Cardiac fibroblast (primary cell): ENCODE measurements at regions not wholly inside any gene's neighbourhood (a gene's known extent, or its start where the extent isn't known, plus 50 kb on each side); places are given as distances from the start of the nearest gene placed in this dataset.

Experiments
- DNase-seq, 2 donors: peaks; one replicate each; pipeline versions ENCODE4 v3.0.0 to v3.0.0-alpha.2; 2010; ENCODE audit warnings: low read depth in 2 of 2
- H3K4me3 ChIP-seq, 2 donors: replicated peaks in 1 of 2; 1 replicate in 1 of 2; 2 replicates in 1 of 2; pipeline ENCODE4 v1.5.1; 2011; ENCODE audit warnings: low read depth in 2 of 2, low read length in 2 of 2, mild to moderate bottlenecking in 2 of 2, moderate library complexity in 1 of 2
- CTCF ChIP-seq: IDR thresholded peaks from one replicate; pipeline ENCODE4 v1.5.1; 2011; ENCODE audit warnings: low read depth, mild to moderate bottlenecking, low read length, inconsistent platforms

GRCh38 chr16:87002717-87003413, 314.3 kb downstream of the C16orf95 start:
- no peak overlapping the region for H3K4me3 ChIP-seq
- peak; percentile 45 to 66 for DNase-seq
- TF ChIP-seq CTCF, result no peak

GRCh38 chr16:87003414-87003755, 313.8 kb downstream of the C16orf95 start:
- DNase-seq, result no peak
- no peak overlapping the region for H3K4me3 ChIP-seq
- no peak for TF ChIP-seq CTCF

GRCh38 chr16:87006021-87006420, 311.2 kb downstream of the C16orf95 start:
- TF ChIP-seq CTCF, result no peak
- H3K4me3 ChIP-seq, result no peak overlapping the region
- no peak for DNase-seq

- DNase-seq, result no peak
- no peak for TF ChIP-seq CTCF
- H3K4me3 ChIP-seq, result no peak overlapping the region
Measured at GRCh38 chr16:87006789-87007745, 310.1 kb downstream of the C16orf95 start.

- TF ChIP-seq CTCF, result no peak
- DNase-seq, result no peak
- no peak overlapping the region for H3K4me3 ChIP-seq
Measured at GRCh38 chr16:87007907-87008306, 309.3 kb downstream of the C16orf95 start.

GRCh38 chr16:87008664-87009063, 308.5 kb downstream of the C16orf95 start:
- DNase-seq, result no peak

More at GRCh38 chr16:87008664-87009063, 308.5 kb downstream of the C16orf95 start:
- TF ChIP-seq CTCF, result no peak
- no peak overlapping the region for H3K4me3 ChIP-seq
